ENCODE measurements at regions not wholly inside any gene's neighbourhood (a gene's known extent, or its start where the extent isn't known, plus 50 kb on each side); places are given as distances from the start of the nearest gene placed in this dataset.

- Mint-ChIP-seq H3K9me3 (peaks cover 45% of the 10 kb centered on the region), H3K27me3 (ENCODE audit: low read depth, poor library complexity) (peaks cover 6% of the 10 kb centered on the region), H3K4me1 (peaks cover 20% of the 10 kb centered on the region), H3K36me3 (ENCODE audit: low read depth) (peaks cover 19% of the 10 kb centered on the region), H3K4me3 (no peak overlapping the region), H3K27ac (no peak overlapping the region)
- DNase-seq, result no peak
- TF ChIP-seq CTCF (IDR thresholded peaks at IDR 0.05), result no peak
Measured at GRCh38 chr6:158906926-158907325, 87.8 kb upstream of the EZR start.

GRCh38 chr6:158905277-158905676 lies 86.1 kb upstream of the EZR start:
- no peak for TF ChIP-seq CTCF (IDR thresholded peaks at IDR 0.05)
- no peak for DNase-seq
- H3K9me3 Mint-ChIP-seq, result peaks cover 45% of the 10 kb centered on the region
- no peak overlapping the region for H3K4me3 Mint-ChIP-seq
- H3K36me3 Mint-ChIP-seq (ENCODE audit: low read depth), result peaks cover 19% of the 10 kb centered on the region
- peaks cover 6% of the 10 kb centered on the region for H3K27me3 Mint-ChIP-seq (ENCODE audit: low read depth, poor library complexity)
- peaks cover 5% of the 10 kb centered on the region for H3K4me1 Mint-ChIP-seq
- no peak overlapping the region for H3K27ac Mint-ChIP-seq

GRCh38 chr6:158903801-158904200 lies 84.6 kb upstream of the EZR start:
- TF ChIP-seq CTCF (IDR thresholded peaks at IDR 0.05), result no peak
- Mint-ChIP-seq H3K27ac (no peak overlapping the region), H3K36me3 (ENCODE audit: low read depth) (peaks cover 19% of the 10 kb centered on the region), H3K9me3 (peaks cover 42% of the 10 kb centered on the region), H3K4me1 (no peaks in the 10 kb centered on the region), H3K4me3 (no peak overlapping the region), H3K27me3 (ENCODE audit: low read depth, poor library complexity) (peaks cover 3% of the 10 kb centered on the region)
- DNase-seq, result no peak

- Mint-ChIP-seq H3K9me3 (peaks cover 23% of the 10 kb centered on the region), H3K36me3 (ENCODE audit: low read depth) (peaks cover 11% of the 10 kb centered on the region), H3K27me3 (ENCODE audit: low read depth, poor library complexity) (no peaks in the 10 kb centered on the region), H3K4me3 (no peak overlapping the region), H3K27ac (peak overlapping the region; percentile 16), H3K4me1 (no peaks in the 10 kb centered on the region)
- no peak for TF ChIP-seq CTCF (IDR thresholded peaks at IDR 0.05)
- no peak for DNase-seq
Measured at GRCh38 chr6:158900663-158901312, 81.6 kb upstream of the EZR start.

- Mint-ChIP-seq H3K9me3 (no peaks in the 10 kb centered on the region), H3K27ac (peak overlapping the region; percentile 57), H3K36me3 (ENCODE audit: low read depth) (no peaks in the 10 kb centered on the region), H3K4me1 (peaks cover 4% of the 10 kb centered on the region), H3K27me3 (ENCODE audit: low read depth, poor library complexity) (peaks cover 3% of the 10 kb centered on the region), H3K4me3 (no peak overlapping the region)
- TF ChIP-seq CTCF (IDR thresholded peaks at IDR 0.05), result no peak
- no peak for DNase-seq
Measured at GRCh38 chr6:158897236-158897635, 78.1 kb upstream of the EZR start.

- Mint-ChIP-seq H3K9me3 (no peaks in the 10 kb centered on the region), H3K27ac (no peak overlapping the region), H3K4me3 (no peak overlapping the region), H3K4me1 (peaks cover 4% of the 10 kb centered on the region), H3K27me3 (ENCODE audit: low read depth, poor library complexity) (peaks cover 3% of the 10 kb centered on the region), H3K36me3 (ENCODE audit: low read depth) (no peaks in the 10 kb centered on the region)
- DNase-seq, result no peak
- no peak for TF ChIP-seq CTCF (IDR thresholded peaks at IDR 0.05)
Measured at GRCh38 chr6:158895661-158896060, 76.5 kb upstream of the EZR start.
